ENCODE measurements at regions not wholly inside any gene's neighbourhood (a gene's known extent, or its start where the extent isn't known, plus 50 kb on each side); places are given as distances from the start of the nearest gene placed in this dataset.

DNA sequence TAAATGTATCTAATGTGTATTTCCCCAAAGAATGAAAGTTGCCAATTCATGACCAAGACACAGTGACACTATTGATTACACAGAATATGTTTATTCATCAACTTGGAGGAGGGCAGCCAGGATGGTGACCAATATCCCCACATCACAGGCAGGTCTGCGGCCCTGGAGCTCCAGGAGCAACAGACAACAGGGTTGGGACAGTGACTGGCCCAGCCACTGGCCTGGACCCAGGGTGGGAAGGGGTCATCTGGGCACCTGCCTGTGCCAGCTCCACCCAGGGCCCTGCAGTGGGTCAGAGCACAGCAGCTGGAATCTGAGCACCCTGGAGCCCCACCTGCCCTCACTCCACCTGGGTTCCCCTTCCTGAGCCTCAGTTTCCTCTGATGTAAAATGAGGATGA, 466.1 kb downstream of the MATN1 start:
- no peak for TF ChIP-seq TARDBP (IDR thresholded peaks at IDR 0.05)
- TF ChIP-seq BHLHE40 (IDR thresholded peaks at IDR 0.05; ENCODE audit: borderline replicate concordance) = no peak
- TF ChIP-seq NFRKB (IDR thresholded peaks at IDR 0.05) = no peak
- no peak for TF ChIP-seq ARNT (IDR thresholded peaks at IDR 0.05)
- TF ChIP-seq SP1 (IDR thresholded peaks at IDR 0.05) = no peak
- no peak for TF ChIP-seq L3MBTL2 (conservative IDR thresholded peaks at IDR 0.05)
- no peak for TF ChIP-seq SUZ12 (IDR thresholded peaks at IDR 0.05)
- TF ChIP-seq ELF4 (IDR thresholded peaks at IDR 0.05) = no peak
- TF ChIP-seq ZNF384 (IDR thresholded peaks at IDR 0.05) = no peak
- TF ChIP-seq FOXK2 (IDR thresholded peaks at IDR 0.05) = no peak
